Posterior cingulate gyrus (tissue), 11 donors: ENCODE measurements at regions not wholly inside any gene's neighbourhood (a gene's known extent, or its start where the extent isn't known, plus 50 kb on each side); places are given as distances from the start of the nearest gene placed in this dataset.
"Not testable (repeated sequence)": the region's sequence is repeated elsewhere in the genome, so short reads cannot be mapped to it uniquely, and the experiment has no call there.

ENCODE experiments used
- DNase-seq, 10 donors: peaks; one replicate each; pipeline versions ENCODE4 v3.0.0 to v3.0.0-alpha.2; 2020 to 2021; ENCODE audit warnings: mixed read lengths in 3 of 10
- intact Hi-C: fragments of 100-400 bp; cut with DNase I; formaldehyde crosslinking; loops from one replicate; pipeline ENCODE4 v1.15.1; 2023

DNA sequence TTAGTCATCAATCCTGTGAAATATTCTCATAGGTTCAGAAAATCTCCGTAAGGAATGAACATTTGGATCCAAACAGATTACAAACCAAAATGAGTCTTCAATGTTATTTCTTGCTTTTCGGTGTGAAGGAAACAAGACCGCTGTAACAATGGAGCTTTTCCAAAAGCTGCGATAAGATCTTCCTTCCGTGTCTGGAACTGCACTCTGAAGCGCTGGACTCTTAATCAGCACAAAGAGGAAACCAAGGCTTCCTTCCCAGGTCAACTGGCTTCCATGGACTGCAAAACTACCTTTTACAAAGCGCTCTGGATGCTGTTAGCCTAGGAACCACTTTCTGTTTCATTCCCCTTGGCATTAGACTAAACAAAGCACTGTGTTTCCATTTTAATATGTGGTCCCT is 137.9 kb upstream of the BASP1 start:
- no peak for DNase-seq
- intact Hi-C loops: no loop called here

DNA sequence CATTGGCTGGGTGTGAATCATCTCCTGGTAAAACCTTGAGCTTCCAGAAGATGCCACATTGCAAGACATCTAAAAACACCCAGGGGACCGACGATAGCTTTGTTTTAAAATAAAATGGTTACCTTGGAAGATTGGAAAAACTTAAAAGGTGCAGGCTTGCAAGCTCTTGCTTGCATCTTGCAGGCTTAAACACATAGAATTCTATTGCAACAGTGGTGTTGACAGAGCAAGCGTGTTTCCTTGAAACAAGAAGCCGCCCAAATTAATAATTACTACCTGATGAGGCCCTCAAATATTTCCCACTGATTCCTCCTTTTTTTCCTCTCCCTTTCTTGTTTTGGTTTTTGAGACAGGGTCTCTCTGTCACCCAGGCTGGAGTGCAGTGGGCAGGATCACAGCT is 137.1 kb upstream of the BASP1 start:
- no peak for DNase-seq
- intact Hi-C loops: no loop called here

DNA sequence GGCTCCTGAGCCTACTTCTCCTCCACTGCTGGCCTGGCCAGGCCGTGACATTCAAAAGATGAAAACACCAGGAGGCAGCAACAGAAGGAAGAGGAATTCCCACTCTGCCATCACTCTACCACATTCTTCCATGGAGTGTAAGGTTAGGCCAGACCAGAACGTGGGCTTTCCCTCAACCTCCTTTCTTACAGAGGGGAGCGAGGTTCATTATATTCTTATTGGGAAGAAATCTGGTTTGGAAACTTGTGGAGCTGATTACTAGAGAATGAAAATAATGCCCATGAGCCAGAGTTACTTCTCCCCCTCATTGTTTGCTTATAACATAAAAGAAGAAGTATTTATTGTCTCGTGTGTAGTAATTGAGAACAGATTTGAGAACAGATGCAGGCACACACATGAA is 136.3 kb upstream of the BASP1 start:
- intact Hi-C loops: no loop called here
- DNase-seq: no peak

DNA sequence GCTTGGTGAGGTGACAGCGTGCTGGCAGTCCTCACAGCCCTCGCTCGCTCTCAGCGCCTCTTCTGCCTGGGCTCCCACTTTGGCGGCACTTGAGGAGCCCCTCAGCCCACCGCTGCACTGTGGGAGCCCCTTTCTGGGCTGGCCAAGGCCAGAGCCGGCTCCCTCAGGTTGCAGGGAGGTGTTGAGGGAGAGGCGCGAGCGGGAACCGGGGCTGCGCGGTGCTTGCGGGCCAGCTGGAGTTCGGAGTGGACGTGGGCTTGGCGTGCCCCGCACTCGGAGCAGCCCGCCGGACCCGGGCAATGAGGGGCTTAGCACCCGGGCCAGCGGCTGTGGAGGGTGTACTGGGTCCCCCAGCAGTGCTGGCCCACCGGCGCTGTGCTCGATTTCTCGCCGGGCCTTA is 134.2 kb upstream of the BASP1 start:
- intact Hi-C loops: not testable (repeated sequence)

DNA sequence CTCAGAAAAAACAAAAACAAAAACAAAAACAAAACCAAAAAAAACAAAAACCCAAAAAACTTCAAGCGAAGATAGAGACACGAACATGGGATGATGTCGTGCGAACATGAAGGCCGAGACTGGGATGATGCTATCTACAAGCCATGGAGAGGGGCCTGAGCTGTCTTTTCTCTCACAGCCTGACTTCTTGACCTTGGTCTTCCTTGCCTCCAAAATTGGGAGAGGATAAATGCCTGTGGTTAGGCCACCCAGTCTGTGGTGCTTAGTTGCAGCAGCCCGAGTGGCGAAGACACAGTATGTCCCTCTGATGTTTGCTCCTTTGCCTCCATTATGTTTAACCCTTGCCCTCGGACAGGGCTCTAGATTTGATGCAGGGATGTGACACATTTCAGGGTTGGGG is 130.4 kb upstream of the BASP1 start:
- no peak for DNase-seq
- intact Hi-C loops: no loop called here

More for the DNA sequence above, 134.2 kb upstream of the BASP1 start:
- DNase-seq: not testable (repeated sequence)

DNA sequence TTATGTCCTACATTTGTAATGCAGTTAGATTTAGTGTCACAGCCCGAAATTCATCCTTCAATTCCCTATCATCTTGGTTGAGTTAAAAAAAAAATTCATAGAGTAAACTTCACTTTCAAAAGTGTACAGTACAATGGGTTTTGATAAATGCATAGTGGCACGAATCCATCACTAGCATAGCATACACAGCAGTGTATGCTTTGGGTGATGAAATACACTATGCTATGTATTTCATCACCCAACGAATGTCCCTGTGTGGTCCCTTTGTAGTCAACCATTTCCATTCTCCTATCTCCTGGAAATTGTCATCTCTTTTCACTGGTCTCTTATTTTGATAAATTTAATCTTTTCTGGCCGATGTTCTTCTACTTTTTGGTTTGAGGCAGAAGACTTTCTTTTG is 129.4 kb upstream of the BASP1 start:
- intact Hi-C loops: no loop called here
- DNase-seq: no peak

DNA sequence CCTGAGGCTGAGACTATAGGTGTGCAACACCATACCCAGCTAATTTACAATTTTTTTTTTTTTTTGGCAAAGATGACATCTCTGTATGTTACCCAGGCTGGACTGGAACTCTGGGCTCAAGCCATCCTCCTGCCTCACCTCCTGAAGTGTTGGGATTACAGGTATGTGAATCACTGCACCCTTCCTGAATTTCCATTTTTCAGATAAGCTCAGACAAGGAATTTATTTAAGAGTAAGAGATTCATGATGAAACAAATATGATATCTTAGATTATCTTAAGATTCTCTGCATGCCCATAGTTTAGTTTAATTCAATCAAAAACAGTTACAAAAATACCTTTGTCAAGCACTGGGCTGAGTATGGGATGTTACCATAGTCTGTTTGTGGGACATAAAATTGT is 128.4 kb upstream of the BASP1 start:
- intact Hi-C loops: no loop called here
- DNase-seq: no peak

DNA sequence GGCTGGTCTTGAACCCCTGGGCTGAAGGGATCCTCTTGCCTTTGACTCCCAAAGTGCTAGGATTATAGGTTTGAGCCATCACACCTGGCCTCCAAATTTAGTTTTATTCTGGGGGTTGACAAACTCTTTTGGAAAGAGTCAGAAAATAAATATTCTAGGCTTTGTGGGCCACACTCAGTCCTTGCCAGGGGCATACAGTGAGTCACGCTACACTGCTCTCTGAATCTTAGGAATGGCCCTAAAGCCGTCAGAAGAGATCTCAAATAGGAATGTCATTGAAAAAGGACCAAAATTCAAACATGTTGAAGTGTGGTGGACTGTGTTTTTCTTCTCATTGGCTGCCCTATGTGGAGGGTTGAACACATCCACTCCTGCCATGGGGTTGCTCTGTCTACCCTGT is 127.7 kb upstream of the BASP1 start:
- no peak for DNase-seq
- intact Hi-C loops: no loop called here

DNA sequence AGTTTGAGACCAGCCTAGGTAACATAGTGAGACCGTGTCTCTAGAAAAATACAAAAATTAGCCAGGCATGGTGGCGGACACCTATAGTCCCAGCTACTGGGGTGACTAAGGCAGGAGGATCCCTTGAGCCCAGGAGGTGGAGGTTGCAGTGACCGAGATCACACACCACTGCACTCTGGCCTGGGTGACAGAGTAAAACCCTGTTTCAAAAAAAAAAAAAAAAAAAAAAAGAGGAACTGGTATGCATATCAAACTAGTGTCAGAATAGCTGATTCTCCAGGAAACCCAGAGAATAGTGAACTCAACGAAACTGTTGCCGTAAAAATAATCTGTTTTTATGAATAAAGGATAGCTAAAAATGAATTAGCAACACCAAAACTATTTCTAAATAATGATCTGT is 126.6 kb upstream of the BASP1 start:
- no peak for DNase-seq
- intact Hi-C loops: no loop called here

DNA sequence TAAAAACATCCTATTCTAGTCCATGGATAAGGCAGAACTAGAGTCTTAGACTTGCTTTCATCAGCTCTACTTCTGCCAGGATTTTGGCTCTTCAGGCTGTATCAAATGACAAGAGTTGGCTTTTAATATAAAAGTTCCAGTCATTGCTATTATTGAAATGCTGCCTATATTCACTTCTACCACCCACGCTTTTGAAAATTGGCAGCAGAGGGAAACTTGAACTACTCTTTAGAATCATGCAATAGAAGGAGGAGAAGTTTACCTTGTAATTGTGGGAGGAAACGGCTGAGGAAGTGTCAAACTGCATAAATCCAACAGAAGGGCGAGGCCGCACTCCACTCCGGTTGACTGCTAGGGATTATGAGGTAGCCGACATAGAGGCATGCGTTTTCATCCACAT is 122.6 kb upstream of the BASP1 start:
- intact Hi-C loops: no loop called here
- DNase-seq: no peak

DNA sequence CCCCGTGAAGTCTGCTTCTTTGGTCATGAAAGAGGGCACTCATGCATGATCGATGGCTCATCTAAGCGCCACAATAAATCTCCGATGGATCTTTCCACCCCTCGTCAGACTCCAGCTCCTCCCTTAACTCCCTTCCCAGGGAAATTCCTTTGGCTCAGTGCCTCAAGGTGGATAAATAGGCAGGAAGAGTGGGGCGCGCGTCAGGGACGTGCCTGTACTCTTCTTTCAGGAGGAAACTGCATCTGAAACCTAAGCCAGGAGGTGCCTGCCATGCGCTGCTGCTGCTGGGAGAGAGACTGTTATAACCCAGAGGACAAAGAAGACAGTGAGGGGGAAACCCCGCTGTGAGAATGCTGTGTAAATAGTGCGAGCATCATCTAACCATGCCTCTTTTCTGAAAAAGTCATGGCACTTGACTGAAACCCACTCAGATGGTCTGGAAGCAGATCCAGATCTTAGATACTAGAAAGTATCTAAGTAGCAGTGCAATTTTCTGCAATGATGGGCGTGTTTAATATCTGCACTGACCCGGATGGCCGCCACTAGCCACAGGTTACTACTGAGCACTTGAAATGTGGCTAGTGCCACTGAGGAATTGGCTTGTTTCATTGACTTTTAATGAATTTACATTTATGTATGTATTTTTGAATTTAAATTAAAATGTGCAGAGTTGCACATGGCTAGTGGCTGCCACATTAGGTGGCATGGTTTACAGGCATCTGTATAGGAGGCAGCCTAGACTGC is 120.3 kb upstream of the BASP1 start:
- DNase-seq: no peak
- intact Hi-C loops: no loop called here

DNA sequence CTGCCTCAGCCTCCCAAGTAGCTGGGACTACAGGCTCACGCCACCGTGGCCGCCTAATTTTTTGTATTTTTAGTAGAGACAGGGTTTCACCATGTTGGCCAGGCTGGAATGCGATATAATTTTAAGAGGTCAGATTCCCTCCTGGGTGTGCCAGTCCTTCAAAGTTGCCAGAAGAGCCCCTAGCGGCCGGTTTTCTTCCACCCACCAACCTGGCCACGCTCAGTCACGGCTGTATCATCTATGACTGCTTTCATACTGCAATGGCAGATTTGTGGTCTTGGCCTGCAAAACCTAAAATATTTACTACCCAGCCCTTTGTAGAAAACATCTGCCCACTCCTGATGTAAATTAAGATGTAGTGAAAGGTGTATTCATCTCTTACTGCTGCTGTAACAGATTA is 117.5 kb upstream of the BASP1 start:
- intact Hi-C loops: no loop called here
- DNase-seq: peak in 1 of 10 donors; percentile 29

DNA sequence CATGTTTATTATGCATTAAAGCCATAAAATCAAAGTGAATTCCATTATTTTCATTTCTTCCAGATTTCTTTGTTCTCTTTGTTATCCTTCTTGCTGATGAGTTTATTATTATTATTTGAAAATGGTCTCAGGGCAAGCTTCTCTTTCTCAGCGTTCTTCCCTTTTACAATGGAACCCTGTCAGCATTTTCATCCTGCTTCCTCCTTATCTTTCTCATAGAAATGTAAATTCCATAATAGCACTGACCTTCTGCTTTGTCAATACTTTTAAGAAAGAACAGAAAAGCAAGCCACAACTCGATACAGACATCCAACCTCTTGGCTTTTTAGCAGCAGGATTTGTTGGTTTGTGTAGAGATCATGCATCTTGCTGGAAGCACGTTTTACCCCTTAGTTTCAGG is 114.0 kb upstream of the BASP1 start:
- intact Hi-C loops: no loop called here
- DNase-seq: no peak

DNA sequence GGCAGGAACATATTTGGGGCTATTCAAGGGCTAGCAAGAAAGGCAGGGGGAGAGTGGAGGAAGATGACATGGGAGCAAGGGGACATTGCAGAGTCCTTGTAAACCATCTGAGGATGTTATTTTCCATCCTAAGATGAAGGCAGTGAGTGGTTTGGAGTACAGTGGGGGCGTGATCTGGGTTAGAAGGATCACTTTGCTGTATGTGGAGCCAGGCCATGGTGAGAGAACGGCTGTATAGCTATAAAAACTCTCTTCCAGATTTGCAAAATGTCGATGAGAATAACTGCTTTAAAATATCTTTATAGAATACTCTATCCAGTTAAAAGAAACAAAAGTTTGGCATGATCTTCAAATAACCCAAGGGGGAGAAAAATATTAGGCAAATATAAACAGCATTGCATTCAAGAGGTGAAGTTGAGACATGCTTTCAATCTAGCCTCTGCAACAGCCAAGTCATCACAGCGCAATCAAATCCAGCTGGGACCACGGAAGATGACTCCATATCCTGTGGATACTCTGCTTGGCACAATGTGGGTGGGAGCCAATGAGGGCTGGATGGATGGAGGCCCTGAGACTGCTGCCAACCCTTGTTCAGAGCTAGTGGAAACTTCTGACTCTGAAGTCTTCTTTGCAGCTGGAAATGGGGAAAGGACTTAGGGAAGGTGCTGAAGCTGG is 111.5 kb upstream of the BASP1 start:
- DNase-seq: peak in 1 of 10 donors; percentile 19
- intact Hi-C loops: no loop called here

DNA sequence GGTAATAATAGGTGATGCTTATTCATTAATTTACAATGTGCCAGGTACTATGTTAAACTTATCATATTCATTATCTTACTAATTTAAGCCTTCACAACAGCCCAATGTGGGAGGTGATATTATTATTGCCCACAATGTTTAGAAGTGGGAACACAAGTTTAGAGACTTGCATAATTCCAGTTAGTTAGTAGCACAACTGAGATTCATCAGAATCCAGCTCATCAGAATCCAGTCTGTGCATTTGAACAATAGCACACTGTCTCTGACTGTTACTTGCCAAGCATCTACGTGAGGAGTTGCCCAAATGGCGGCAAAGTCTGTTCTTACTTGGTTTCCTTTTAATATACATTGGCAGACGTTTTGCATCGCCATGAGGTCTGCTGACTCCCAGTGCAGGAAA is 110.9 kb upstream of the BASP1 start:
- intact Hi-C loops: no loop called here
- DNase-seq: no peak

DNA sequence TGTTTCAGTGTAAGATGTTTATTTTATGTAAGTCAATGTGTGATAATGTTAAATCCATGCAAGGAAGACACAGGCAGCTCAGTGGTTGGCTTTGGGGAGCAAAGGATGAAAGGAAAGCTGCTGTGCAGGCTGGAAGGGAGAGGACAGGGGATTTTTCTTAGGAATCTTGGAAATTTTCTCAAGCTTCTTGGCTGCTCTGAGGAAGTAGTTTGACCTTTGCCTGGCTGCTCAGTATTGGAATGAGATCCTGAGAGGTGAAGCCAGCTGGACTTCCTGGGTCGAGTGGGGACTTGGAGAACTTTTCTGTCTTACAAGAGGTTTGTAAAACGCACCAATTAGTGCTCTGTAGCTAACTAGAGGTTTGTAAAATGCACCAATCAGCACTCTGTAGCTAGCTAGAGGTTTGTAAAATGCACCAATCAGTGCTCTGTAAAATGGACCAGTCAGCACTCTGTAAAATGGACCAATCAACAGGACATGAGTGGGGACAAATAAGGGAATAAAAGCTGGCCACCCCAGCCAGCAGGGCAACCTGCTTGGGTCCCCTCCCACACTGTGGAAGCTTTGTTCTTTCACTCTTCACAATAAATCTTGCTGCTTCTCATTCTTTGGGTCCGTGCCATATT is 105.2 kb upstream of the BASP1 start:
- DNase-seq, intact Hi-C loops: not testable (repeated sequence)

DNA sequence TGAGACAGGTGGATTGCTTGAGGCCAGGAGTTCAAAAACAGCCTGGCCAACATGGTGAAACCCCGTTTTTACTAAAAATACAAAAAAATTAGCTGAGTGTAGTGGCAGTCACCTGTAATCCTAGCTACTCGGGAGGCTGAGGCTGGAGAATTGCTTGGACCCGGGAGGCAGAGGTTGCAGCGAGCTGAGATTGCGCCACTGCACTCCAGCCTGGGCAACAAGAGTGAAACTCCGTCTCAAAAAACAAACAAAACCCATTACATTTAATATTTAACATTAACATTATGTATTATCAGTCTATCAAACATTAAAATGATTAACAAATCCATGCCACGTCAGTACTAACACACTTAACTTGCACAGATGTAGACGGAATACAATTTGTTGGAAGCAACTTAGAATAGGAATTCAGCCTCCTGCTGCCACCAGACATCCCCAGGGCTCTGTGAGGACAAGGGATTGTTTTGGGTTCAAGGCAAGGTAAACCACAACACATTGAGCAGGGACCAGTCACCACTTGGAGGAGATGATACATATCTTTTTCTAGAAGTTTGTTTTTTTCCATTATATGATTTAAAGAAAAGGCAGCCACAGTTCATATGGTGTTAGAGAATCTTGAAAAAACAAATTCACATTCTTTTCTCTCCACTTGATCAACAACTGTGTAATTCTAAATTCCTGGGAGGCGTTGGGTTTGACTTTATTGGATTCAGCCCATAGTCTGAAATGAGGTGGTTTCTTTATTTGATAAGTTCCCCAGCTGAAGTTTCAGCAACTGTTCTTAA is 104.1 kb upstream of the BASP1 start:
- intact Hi-C loops: no loop called here
- no peak for DNase-seq

DNA sequence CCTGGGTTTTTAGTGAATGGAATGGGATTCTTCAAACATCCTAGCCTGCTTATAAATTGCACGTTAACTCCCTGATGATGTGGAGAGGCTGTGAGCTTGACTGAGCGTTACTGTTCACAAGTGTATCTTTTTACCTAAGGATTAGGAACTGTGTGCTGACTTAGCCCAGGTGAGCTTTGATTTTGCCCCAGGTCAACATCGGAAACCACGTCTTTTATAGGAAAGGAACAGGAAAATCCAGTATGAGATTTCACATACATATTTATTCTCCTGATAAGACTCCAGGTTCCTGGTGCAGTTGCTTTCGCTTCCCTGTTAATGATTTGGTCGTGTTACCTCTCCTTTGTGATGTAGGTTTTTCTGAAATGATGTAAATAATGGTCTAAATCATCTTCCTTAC is 103.2 kb upstream of the BASP1 start:
- no peak for DNase-seq
- intact Hi-C loops: no loop called here

DNA sequence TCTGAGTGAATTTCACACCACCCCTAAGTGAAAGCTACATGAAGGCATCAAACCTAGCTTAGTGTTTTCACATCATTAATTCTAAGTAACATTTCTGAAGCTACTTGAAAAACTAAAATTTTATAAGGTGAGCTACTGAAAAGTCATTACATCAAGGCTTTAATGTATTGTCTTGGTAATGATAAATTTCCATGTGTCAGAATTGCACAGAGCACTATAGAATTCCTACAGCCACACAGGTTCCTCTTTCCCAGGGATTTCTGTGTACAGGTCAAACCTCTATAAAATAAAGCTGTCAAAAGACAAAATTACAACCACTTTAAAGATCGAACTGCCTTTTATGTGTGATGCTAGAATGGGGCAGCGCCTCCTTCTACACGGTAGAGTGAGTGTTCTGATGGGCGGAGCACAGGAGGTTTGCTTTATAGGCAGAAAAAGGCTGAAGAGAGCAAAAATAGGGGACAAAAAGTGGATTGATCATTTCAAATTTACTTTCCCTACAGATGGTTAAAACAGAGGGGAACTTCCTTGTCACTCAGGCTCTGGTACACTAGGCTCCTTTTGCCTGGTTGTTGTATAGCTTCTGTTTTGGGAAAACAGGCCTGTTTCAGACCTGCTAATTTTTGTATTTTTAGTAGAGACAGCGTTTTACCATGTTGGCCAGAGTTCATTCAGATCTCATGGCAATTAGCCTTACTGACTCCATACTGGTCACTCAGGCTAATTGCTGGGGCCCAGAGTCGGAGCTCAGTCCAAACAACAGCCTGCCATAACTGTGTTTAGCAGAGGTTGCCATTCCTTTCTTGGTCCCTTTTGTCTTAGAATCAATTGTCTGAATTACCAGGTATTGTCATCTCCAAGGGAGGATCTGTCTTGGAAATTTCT is 102.5 kb upstream of the BASP1 start:
- DNase-seq: no peak
- intact Hi-C loops: no loop called here

DNA sequence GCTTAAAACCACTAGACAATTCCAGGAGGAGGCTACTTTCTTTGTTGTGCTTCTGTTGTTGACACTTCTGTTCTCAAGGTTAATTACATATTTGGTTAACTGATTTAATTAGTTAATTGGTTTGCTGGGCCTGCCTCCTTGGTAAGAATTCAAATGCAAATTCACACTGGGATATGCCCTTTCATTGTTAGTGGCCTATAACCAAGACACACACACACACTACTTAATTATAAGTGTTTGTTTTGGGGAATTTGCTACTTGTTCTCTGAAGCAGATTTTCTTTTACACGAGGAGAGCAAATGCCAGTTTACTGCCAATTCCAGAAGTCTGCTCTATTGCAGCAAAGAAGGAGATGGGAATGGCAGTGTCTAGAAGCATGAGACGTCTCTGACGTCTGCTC is 101.6 kb upstream of the BASP1 start:
- DNase-seq: no peak
- intact Hi-C loops: no loop called here
